HepG2 (cell line): ENCODE measurements at regions not wholly inside any gene's neighbourhood (a gene's known extent, or its start where the extent isn't known, plus 50 kb on each side); places are given as distances from the start of the nearest gene placed in this dataset.

ENCODE experiments used
- ATAC-seq: fragments of 200-7000 bp; cut with Tn5 transposase; 3 replicates; pipeline ENCODE4 v1.9.1; 2020; ENCODE audit warnings: mild to moderate bottlenecking, moderate library complexity
- BruUV-seq: library from RNA; stranded (reverse); fragments of 400-500 nt; replicated peaks from 2 replicates; lab custom pipeline; 2021; lab: Mats Ljungman, UMichigan
- CTCF ChIA-PET: fragments of 300-600 bp; formaldehyde crosslinking; extraction: SDS; loops from one replicate; lab custom pipeline; 2021; ENCODE audit warnings: low total read pairs, inconsistent platforms, low intra/inter-chr PET ratio; lab: Yijun Ruan, JAX
- POLR2A ChIA-PET: fragments of 350-600 bp; sonication (Branson Sonifier 250); formaldehyde crosslinking; loops from one replicate; lab custom pipeline; 2020; ENCODE audit warnings: antibody characterized with exemption, inconsistent platforms; lab: Yijun Ruan, JAX
- DNase-seq: peaks from one replicate; pipeline ENCODE4 v3.0.0-alpha.2; 2015; ENCODE audit warnings: low spot score
- FAIRE-seq: peaks from 3 replicates; lab custom pipeline; 2011; peaks lifted over from hg19 to GRCh38; lab: Jason Lieb, UNC
- H2AFZ ChIP-seq: one replicate; pipeline ENCODE4 v1.6.1; 2011; ENCODE audit warnings: low read length, inconsistent platforms
- H3K27ac ChIP-seq: fragments of 300-600 bp; 3 replicates; pipeline ENCODE4 v1.8.0; 2011; ENCODE audit warnings: mixed run types, mild to moderate bottlenecking, mixed read lengths, low read length, inconsistent platforms; ENCODE audit not compliant: insufficient read depth; ENCODE audit errors: extremely low read length
- H3K27me3 ChIP-seq, 2 experiments: fragments of 200-600 bp in 1 of 2; 2 replicates in 1 of 2; 3 replicates in 1 of 2; pipeline versions ENCODE4 v1.6.0 to v1.8.0; 2011; ENCODE audit warnings: low read length in 2 of 2, mild to moderate bottlenecking in 2 of 2, moderate library complexity in 2 of 2, inconsistent platforms in 1 of 2; ENCODE audit not compliant: insufficient read depth in 2 of 2, control insufficient read depth in 1 of 2
- H3K36me3 ChIP-seq, 2 experiments: fragments of 200-600 bp in 1 of 2; replicated peaks in 1 of 2; 2 replicates in 1 of 2; 3 replicates in 1 of 2; pipeline versions ENCODE4 v1.5.1 to v1.8.0; 2011; ENCODE audit warnings: low read length in 2 of 2, inconsistent platforms in 1 of 2; ENCODE audit not compliant: insufficient read depth in 2 of 2, control insufficient read depth in 1 of 2
- H3K4me1 ChIP-seq: 2 replicates; pipeline ENCODE4 v1.5.1; 2012; ENCODE audit warnings: low read length, inconsistent platforms; ENCODE audit not compliant: insufficient read depth
- H3K4me2 ChIP-seq: 2 replicates; pipeline ENCODE4 v1.6.0; 2011; ENCODE audit warnings: low read depth, low read length, inconsistent platforms
- H3K4me3 ChIP-seq, 3 experiments: fragments of 200-600 bp in 1 of 3; sonication (generic), shearing (Covaris generic) in 1 of 3; replicated peaks in 1 of 3; 2 replicates each; pipeline ENCODE4 v1.5.1; 2011 to 2016; ENCODE audit warnings: low read length in 3 of 3, inconsistent platforms in 2 of 3, low read depth in 2 of 3, mild to moderate bottlenecking in 2 of 3, control low read depth in 1 of 3, mixed read lengths in 1 of 3; ENCODE audit not compliant: insufficient read depth in 1 of 3
- H3K79me2 ChIP-seq: one replicate; pipeline ENCODE4 v1.6.1; 2011; ENCODE audit warnings: low read length, inconsistent platforms; ENCODE audit not compliant: insufficient read depth
- H3K9ac ChIP-seq: 2 replicates; pipeline ENCODE4 v1.6.0; 2011; ENCODE audit warnings: mild to moderate bottlenecking, low read depth, low read length, inconsistent platforms; ENCODE audit not compliant: insufficient read depth
- H3K9me3 ChIP-seq: 2 replicates; pipeline ENCODE4 v1.5.1; 2012; ENCODE audit warnings: mild to moderate bottlenecking, low read length
- H4K20me1 ChIP-seq: 2 replicates; pipeline ENCODE4 v1.6.0; 2011; ENCODE audit warnings: inconsistent platforms, mild to moderate bottlenecking, low read length, moderate library complexity; ENCODE audit not compliant: insufficient read depth
- HNF4G ChIP-seq, 2 experiments: sonication (generic) in 1 of 2; formaldehyde crosslinking in 1 of 2; IDR thresholded peaks; 2 replicates each; pipeline versions ENCODE4 v1.4.0 to v1.6.1; 2011 to 2020; ENCODE audit warnings: borderline replicate concordance in 2 of 2, low read depth in 2 of 2, mild to moderate bottlenecking in 2 of 2, low read length in 1 of 2, missing genetic modification reagents in 1 of 2, moderate library complexity in 1 of 2
- KLF11 ChIP-seq: IDR thresholded peaks from 2 replicates; pipeline ENCODE4 v1.6.1; 2016; ENCODE audit warnings: missing compliant biosample characterization
- NFYC ChIP-seq: IDR thresholded peaks from 2 replicates; pipeline ENCODE4 v1.6.1; 2016; ENCODE audit warnings: missing genetic modification reagents, missing compliant biosample characterization
- SP4 ChIP-seq: sonication (generic); formaldehyde crosslinking; IDR thresholded peaks from 2 replicates; pipeline ENCODE4 v1.8.1; 2023; ENCODE audit warnings: mild to moderate bottlenecking, missing genetic modification reagents
- TP53 ChIP-seq: sonication (generic); formaldehyde crosslinking; conservative IDR thresholded peaks from 2 replicates; pipeline ENCODE4 v1.4.0; 2020; ENCODE audit warnings: missing genetic modification reagents
- ZBTB26 ChIP-seq: IDR thresholded peaks from 2 replicates; pipeline ENCODE4 v1.6.1; 2016; ENCODE audit warnings: missing compliant biosample characterization, missing genetic modification reagents, borderline replicate concordance
- ZBTB39 ChIP-seq: sonication (generic); formaldehyde crosslinking; IDR thresholded peaks from 2 replicates; pipeline ENCODE4 v1.5.0; 2020; ENCODE audit warnings: missing genetic modification reagents
- ZNF549 ChIP-seq: sonication (generic); formaldehyde crosslinking; IDR thresholded peaks from 2 replicates; pipeline ENCODE4 v1.5.0; 2020; ENCODE audit warnings: missing genetic modification reagents
- in situ Hi-C: cut with HindIII; loops from 2 replicates; pipeline ENCODE4 v1.10.0; 2017; ENCODE audit warnings: low pct_unique_long_range_greater_than_20kb; ENCODE audit not compliant: extremely low pct_ligation_motif_present
- intact Hi-C: fragments of 100-400 bp; cut with micrococcal nuclease; formaldehyde crosslinking; loops from one replicate; pipeline ENCODE4 v1.10.0; 2022; ENCODE audit not compliant: unreplicated experiment
- TF ChIP-seq, protein P1 (sequence below), 2 experiments: IDR thresholded peaks; 2 replicates each; pipeline ENCODE4 v1.6.1; 2011 to 2012; ENCODE audit warnings: low read length in 2 of 2, borderline replicate concordance in 1 of 2, low read depth in 1 of 2, mild to moderate bottlenecking in 1 of 2, moderate library complexity in 1 of 2
- TF ChIP-seq, protein P2 (sequence below): sonication (generic); formaldehyde crosslinking; IDR thresholded peaks from 2 replicates; pipeline ENCODE4 v1.4.0; 2020; ENCODE audit warnings: missing genetic modification reagents

- POLR2A ChIA-PET, result no interaction called here
- FAIRE-seq (no peak), DNase-seq (no peak), ATAC-seq (no peak)
- H3K4me1 ChIP-seq, result 0 out of 2 replicates have a peak, but pooled peaks cover under 1% of the 10 kb centered on the region
- no peak overlapping the region for H3K4me2 ChIP-seq
- H3K4me3 ChIP-seq, result no peak overlapping the region
- in situ Hi-C loops (no loop called here), intact Hi-C loops (no loop called here)
- CTCF ChIA-PET, result no interaction called here
- H3K27ac ChIP-seq, result no peak overlapping the region
- no peaks in the 10 kb centered on the region; a peak in 1 of 5 replicates for H3K27me3 ChIP-seq
- H3K9ac ChIP-seq, result no peak overlapping the region
- H3K9me3 ChIP-seq, result no peaks in the 10 kb centered on the region
- H3K79me2 ChIP-seq, result no peaks in the 10 kb centered on the region
- H4K20me1 ChIP-seq, result no peaks in the 10 kb centered on the region
- H3K36me3 ChIP-seq, result no peaks in the 10 kb centered on the region
- no peak overlapping the region for H2AFZ ChIP-seq
- BruUV-seq, result no TSS peak
- TF ChIP-seq TP53, result no peak
- no peak for TF ChIP-seq ZBTB39 (CRISPR knock-in tag)
- TF ChIP-seq NFYC (CRISPR knock-in tag), result no peak
- TF ChIP-seq ZBTB26 (CRISPR knock-in tag), result no peak
- TF ChIP-seq SP4 (CRISPR knock-in tag), result no peak
- TF ChIP-seq HNF4G (IDR thresholded peaks at IDR 0.05; ENCODE audit: borderline replicate concordance, low read depth, low read length), result no peak
- TF ChIP-seq HNF4G (CRISPR knock-in tag; IDR thresholded peaks at IDR 0.05; ENCODE audit: borderline replicate concordance, low read depth), result no peak
- no peak for TF ChIP-seq KLF11 (CRISPR knock-in tag)
- TF ChIP-seq ZNF549, result no peak
- TF ChIP-seq, protein P1, sequence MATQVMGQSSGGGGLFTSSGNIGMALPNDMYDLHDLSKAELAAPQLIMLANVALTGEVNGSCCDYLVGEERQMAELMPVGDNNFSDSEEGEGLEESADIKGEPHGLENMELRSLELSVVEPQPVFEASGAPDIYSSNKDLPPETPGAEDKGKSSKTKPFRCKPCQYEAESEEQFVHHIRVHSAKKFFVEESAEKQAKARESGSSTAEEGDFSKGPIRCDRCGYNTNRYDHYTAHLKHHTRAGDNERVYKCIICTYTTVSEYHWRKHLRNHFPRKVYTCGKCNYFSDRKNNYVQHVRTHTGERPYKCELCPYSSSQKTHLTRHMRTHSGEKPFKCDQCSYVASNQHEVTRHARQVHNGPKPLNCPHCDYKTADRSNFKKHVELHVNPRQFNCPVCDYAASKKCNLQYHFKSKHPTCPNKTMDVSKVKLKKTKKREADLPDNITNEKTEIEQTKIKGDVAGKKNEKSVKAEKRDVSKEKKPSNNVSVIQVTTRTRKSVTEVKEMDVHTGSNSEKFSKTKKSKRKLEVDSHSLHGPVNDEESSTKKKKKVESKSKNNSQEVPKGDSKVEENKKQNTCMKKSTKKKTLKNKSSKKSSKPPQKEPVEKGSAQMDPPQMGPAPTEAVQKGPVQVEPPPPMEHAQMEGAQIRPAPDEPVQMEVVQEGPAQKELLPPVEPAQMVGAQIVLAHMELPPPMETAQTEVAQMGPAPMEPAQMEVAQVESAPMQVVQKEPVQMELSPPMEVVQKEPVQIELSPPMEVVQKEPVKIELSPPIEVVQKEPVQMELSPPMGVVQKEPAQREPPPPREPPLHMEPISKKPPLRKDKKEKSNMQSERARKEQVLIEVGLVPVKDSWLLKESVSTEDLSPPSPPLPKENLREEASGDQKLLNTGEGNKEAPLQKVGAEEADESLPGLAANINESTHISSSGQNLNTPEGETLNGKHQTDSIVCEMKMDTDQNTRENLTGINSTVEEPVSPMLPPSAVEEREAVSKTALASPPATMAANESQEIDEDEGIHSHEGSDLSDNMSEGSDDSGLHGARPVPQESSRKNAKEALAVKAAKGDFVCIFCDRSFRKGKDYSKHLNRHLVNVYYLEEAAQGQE (IDR thresholded peaks at IDR 0.05; ENCODE audit: borderline replicate concordance in 1 of 2, low read depth in 1 of 2, low read length in 2 of 2), result no peak
- TF ChIP-seq, protein P2, sequence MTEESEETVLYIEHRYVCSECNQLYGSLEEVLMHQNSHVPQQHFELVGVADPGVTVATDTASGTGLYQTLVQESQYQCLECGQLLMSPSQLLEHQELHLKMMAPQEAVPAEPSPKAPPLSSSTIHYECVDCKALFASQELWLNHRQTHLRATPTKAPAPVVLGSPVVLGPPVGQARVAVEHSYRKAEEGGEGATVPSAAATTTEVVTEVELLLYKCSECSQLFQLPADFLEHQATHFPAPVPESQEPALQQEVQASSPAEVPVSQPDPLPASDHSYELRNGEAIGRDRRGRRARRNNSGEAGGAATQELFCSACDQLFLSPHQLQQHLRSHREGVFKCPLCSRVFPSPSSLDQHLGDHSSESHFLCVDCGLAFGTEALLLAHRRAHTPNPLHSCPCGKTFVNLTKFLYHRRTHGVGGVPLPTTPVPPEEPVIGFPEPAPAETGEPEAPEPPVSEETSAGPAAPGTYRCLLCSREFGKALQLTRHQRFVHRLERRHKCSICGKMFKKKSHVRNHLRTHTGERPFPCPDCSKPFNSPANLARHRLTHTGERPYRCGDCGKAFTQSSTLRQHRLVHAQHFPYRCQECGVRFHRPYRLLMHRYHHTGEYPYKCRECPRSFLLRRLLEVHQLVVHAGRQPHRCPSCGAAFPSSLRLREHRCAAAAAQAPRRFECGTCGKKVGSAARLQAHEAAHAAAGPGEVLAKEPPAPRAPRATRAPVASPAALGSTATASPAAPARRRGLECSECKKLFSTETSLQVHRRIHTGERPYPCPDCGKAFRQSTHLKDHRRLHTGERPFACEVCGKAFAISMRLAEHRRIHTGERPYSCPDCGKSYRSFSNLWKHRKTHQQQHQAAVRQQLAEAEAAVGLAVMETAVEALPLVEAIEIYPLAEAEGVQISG (CRISPR knock-in tag), result no peak
These were observed 759.5 kb downstream of the SATB2 start for GRCh38 chr2:198698230-198698629.
